ENCODE measurements at regions not wholly inside any gene's neighbourhood (a gene's known extent, or its start where the extent isn't known, plus 50 kb on each side); places are given as distances from the start of the nearest gene placed in this dataset.

DNA sequence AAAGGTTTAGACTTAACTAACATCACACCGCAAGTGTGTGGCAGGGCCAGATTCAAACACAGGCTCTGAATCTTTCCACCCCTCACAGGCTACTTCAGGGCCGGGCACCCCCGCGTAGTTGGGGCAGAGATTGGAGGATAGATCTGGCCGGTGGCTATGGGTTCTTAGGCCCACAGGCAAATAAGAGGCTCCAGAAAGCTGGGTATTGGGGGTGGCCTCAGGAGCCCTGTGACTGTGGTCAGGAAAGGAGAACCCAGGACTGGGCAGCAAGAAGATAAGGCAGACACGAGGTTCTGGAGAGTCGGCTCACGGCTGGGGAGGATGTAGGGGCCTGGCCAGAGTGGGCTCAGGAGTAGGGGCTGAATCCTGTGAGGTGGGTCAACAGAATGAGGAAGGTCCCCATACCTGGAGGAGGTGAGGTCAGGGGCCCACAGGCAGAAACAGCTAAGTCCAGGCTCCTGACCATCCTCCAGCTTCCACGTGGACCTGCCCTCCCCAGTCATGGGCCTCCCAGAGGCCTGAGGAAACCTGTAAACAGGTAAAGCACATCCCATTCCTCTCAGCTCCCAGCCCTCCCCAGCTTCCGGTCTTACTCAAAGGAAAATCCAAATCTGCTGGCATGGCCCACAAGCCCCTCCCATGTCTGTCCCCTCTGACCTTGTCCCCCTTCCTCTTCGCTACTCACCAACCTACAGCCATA is 306.2 kb downstream of the MATN1 start:
- WGBS: 91% methylated on average over 10 of the region's 11 CpGs
- Histone ChIP-seq H3K4me3 (no peak overlapping the region), H3K27me3 (peaks cover 0 to 62% (median 0%) of the 10 kb centered on the region in 4 donors), H3K4me1 (no peaks in the 10 kb centered on the region), H3K9me3 (no peaks in the 10 kb centered on the region), H3K36me3 (no peaks in the 10 kb centered on the region), H3K27ac (replicated peaks in 1 of 4) (no peak overlapping the region)
- intact Hi-C loops (cut with DNase I): no loop called here
- peak; percentile 77 for DNase-seq (ENCODE audit: extremely low spot score)
- TF ChIP-seq POLR2AphosphoS5 (IDR thresholded peaks at IDR 0.05) (no peak), POLR2A (IDR thresholded peaks at IDR 0.05; ENCODE audit: low read depth) (no peak), EP300 (IDR thresholded peaks at IDR 0.05) (no peak)
- TF ChIP-seq, protein P1, sequence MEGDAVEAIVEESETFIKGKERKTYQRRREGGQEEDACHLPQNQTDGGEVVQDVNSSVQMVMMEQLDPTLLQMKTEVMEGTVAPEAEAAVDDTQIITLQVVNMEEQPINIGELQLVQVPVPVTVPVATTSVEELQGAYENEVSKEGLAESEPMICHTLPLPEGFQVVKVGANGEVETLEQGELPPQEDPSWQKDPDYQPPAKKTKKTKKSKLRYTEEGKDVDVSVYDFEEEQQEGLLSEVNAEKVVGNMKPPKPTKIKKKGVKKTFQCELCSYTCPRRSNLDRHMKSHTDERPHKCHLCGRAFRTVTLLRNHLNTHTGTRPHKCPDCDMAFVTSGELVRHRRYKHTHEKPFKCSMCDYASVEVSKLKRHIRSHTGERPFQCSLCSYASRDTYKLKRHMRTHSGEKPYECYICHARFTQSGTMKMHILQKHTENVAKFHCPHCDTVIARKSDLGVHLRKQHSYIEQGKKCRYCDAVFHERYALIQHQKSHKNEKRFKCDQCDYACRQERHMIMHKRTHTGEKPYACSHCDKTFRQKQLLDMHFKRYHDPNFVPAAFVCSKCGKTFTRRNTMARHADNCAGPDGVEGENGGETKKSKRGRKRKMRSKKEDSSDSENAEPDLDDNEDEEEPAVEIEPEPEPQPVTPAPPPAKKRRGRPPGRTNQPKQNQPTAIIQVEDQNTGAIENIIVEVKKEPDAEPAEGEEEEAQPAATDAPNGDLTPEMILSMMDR (IDR thresholded peaks at IDR 0.05): no peak

DNA sequence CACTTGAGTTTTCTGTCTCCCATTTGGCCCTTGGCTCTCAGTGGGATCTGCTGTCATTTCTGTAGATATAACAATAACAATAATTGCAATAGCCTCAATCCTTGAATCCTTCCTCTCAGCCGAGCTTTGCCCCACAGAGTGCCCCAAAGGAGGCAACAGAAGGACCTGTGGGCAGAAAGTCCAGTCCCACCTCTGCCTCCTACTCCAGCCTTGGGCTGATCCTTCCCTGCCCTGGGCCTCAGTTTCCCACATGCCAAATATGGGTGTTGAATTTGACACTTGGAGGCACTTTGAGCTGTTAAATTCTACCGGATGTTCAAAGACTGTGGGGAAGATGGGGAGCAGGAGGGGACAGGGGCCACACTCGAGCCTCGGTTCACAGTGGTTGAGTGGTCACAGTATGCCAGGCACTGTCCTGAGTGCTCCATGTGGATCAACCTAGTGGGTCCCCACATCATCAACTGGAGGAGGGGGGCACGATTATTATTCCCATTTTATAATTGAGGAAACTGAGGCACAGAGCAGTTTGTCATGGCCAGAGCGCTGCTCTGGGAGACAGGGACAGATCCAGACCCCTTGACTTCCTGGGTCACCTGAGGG is 307.1 kb downstream of the MATN1 start:
- Histone ChIP-seq H3K4me3 (no peak overlapping the region), H3K9me3 (no peaks in the 10 kb centered on the region), H3K36me3 (no peaks in the 10 kb centered on the region), H3K4me1 (no peaks in the 10 kb centered on the region), H3K27me3 (peaks cover 0 to 56% (median 0%) of the 10 kb centered on the region in 4 donors), H3K27ac (replicated peaks in 1 of 4) (no peak overlapping the region)
- peak; percentile 75 for DNase-seq (ENCODE audit: extremely low spot score)
- 63% methylated on average over 5 of the region's 6 CpGs for WGBS
- intact Hi-C loops (cut with DNase I): no loop called here
- TF ChIP-seq, protein P1 (IDR thresholded peaks at IDR 0.05): no peak
- no peak for TF ChIP-seq POLR2A (IDR thresholded peaks at IDR 0.05; ENCODE audit: low read depth)
- no peak for TF ChIP-seq POLR2AphosphoS5 (IDR thresholded peaks at IDR 0.05)
- no peak for TF ChIP-seq EP300 (IDR thresholded peaks at IDR 0.05)

DNA sequence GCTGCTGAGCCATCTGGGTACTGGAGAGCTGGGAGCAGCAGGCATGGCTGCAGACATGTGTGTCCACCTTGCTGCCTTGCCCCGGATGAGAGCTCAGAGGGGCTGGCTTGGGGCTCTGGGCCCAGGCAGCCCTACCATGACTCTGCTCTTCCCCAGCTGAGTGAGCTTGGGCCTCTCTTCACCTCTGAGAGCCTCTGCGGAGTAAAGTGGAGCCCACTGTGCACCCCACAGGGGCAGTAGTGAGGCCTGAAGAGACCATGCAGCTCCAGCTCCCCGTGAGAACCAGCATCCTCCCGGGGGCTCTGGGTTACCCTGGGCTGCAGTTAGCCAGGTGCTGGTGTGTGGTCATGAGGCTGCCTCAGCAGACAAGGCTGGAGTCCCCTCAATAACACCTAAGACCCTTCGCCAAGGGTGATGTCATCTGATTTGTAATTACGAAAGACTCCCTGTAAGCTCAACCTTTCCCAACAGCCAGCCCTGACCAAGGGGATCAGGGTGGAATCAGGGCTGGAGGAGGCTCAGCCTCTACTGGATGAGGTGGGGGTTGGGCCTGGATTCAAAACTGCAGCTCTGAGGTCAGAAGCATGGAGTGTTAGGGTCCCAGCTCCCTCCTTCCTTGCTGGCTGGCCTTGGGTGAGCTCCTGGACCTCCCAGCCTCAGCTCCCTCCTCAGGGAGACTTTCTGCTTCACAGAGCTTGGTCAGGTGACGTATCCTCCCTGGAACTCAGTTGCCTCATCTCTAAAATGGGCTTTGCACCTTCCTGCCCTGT is 308.0 kb downstream of the MATN1 start:
- H3K27ac ChIP-seq (replicated peaks in 1 of 4): no peak overlapping the region
- H3K36me3 ChIP-seq: no peaks in the 10 kb centered on the region
- TF ChIP-seq POLR2AphosphoS5 (IDR thresholded peaks at IDR 0.05) (no peak), EP300 (IDR thresholded peaks at IDR 0.05) (no peak), POLR2A (IDR thresholded peaks at IDR 0.05; ENCODE audit: low read depth) (no peak)
- TF ChIP-seq, protein P1 (IDR thresholded peaks at IDR 0.05): no peak
- DNase-seq (ENCODE audit: extremely low spot score): peak; percentile 84
- WGBS: 83% methylated on average over 3 of the region's 7 CpGs
- no peak overlapping the region for H3K4me3 ChIP-seq
- H3K9me3 ChIP-seq: no peaks in the 10 kb centered on the region
- intact Hi-C loops (cut with DNase I): no loop called here
- H3K27me3 ChIP-seq: peaks cover 0 to 59% (median 0%) of the 10 kb centered on the region in 4 donors
- no peaks in the 10 kb centered on the region for H3K4me1 ChIP-seq

DNA sequence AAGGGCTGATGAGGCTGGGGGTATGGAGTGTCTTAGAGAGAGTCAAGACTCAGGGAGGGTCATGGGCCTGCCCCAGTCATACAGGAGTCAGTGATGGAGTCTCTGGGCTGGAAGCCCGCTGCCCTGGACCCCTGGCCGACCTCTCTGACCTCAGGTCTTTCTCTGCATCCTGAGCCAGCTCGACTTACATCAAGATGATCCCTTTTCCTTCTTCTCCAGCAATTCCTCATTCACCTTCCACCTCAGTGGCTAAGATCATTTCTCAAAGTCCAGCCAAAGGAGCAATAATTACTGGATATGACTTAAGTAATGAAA is 308.6 kb downstream of the MATN1 start:
- DNase-seq (ENCODE audit: extremely low spot score): peak; percentile 79

More for the DNA sequence above, 308.6 kb downstream of the MATN1 start:
- no peaks in the 10 kb centered on the region for H3K9me3 ChIP-seq
- intact Hi-C loops (cut with DNase I): no loop called here
- no peaks in the 10 kb centered on the region for H3K36me3 ChIP-seq
- no peak overlapping the region for H3K4me3 ChIP-seq
- peaks cover 0 to 60% (median 0%) of the 10 kb centered on the region in 4 donors for H3K27me3 ChIP-seq
- no peak overlapping the region for H3K27ac ChIP-seq (replicated peaks in 1 of 4)
- TF ChIP-seq, protein P1 (IDR thresholded peaks at IDR 0.05): no peak
- TF ChIP-seq POLR2AphosphoS5 (IDR thresholded peaks at IDR 0.05) (no peak), EP300 (IDR thresholded peaks at IDR 0.05) (no peak), POLR2A (IDR thresholded peaks at IDR 0.05; ENCODE audit: low read depth) (no peak)
- 60% methylated on average over 3 of the region's 3 CpGs for WGBS
- no peaks in the 10 kb centered on the region for H3K4me1 ChIP-seq

All from esophagus muscularis mucosa (tissue), 4 donors.